Posterior vena cava (tissue), 2 donors: ENCODE measurements at regions not wholly inside any gene's neighbourhood (a gene's known extent, or its start where the extent isn't known, plus 50 kb on each side); places are given as distances from the start of the nearest gene placed in this dataset.

Source experiments
- DNase-seq: peaks from one replicate; pipeline ENCODE4 v3.0.0-alpha.2; 2020; ENCODE audit warnings: low spot score
- intact Hi-C, 2 donors: fragments of 100-400 bp; cut with DNase I; formaldehyde crosslinking; loops; one replicate each; pipeline versions ENCODE4 v1.14.1 to v1.14.2; 2022 to 2023
- donor health status: DM: yes; HTN: yes; CAD: no.
- donor health status: DM: yes; HTN: yes; CAD: no.

- intact Hi-C loops, result loop anchor here in 1 of 2 donors (5.0 kb wide), 1 partner anchor 1293 kb away; no protein-coding TSS in a partner anchor
- DNase-seq, result no peak
Observed at GRCh38 chr6:164184410-164184809, 769.9 kb downstream of the QKI start.

GRCh38 chr6:164183556-164184123, 769.1 kb downstream of the QKI start:
- DNase-seq, result no peak
- intact Hi-C loops, result loop anchor here in 1 of 2 donors (5.0 kb wide), 1 partner anchor 1294 kb away; no protein-coding TSS in a partner anchor

GRCh38 chr6:164178679-164179332, 764.3 kb downstream of the QKI start:
- no peak for DNase-seq
- intact Hi-C loops, result no loop called here

GRCh38 chr6:164169355-164169754, 754.8 kb downstream of the QKI start:
- intact Hi-C loops, result no loop called here

GRCh38 chr6:164168595-164168994, 754.1 kb downstream of the QKI start:
- intact Hi-C loops, result no loop called here

More at GRCh38 chr6:164169355-164169754, 754.8 kb downstream of the QKI start:
- no peak for DNase-seq

GRCh38 chr6:164167873-164168405, 753.4 kb downstream of the QKI start:
- no peak for DNase-seq
- intact Hi-C loops, result no loop called here

More at GRCh38 chr6:164168595-164168994, 754.1 kb downstream of the QKI start:
- DNase-seq, result no peak

- intact Hi-C loops, result no loop called here
- no peak for DNase-seq
Observed at GRCh38 chr6:164166996-164167395, 752.5 kb downstream of the QKI start.

GRCh38 chr6:164166515-164166914, 752.0 kb downstream of the QKI start:
- intact Hi-C loops, result no loop called here
- DNase-seq, result no peak

- no peak for DNase-seq
- intact Hi-C loops, result no loop called here
Observed at GRCh38 chr6:164164876-164165275, 750.4 kb downstream of the QKI start.

GRCh38 chr6:164163239-164163638, 748.7 kb downstream of the QKI start:
- intact Hi-C loops, result no loop called here
- no peak for DNase-seq

GRCh38 chr6:164159061-164159460, 744.5 kb downstream of the QKI start:
- intact Hi-C loops, result no loop called here
- no peak for DNase-seq

GRCh38 chr6:164154588-164154987, 740.1 kb downstream of the QKI start:
- intact Hi-C loops, result no loop called here
- DNase-seq, result no peak

GRCh38 chr6:164152611-164153010, 738.1 kb downstream of the QKI start:
- intact Hi-C loops, result no loop called here
- no peak for DNase-seq

GRCh38 chr6:164151161-164152120, 736.9 kb downstream of the QKI start:
- intact Hi-C loops, result no loop called here
- no peak for DNase-seq

- intact Hi-C loops, result no loop called here
- no peak for DNase-seq
Observed at GRCh38 chr6:164150232-164150631, 735.7 kb downstream of the QKI start.

- DNase-seq, result no peak
- intact Hi-C loops, result loop anchor here in 1 of 2 donors (5.0 kb wide), 1 partner anchor 69 kb away; no protein-coding TSS in a partner anchor
Observed at GRCh38 chr6:164148788-164149187, 734.3 kb downstream of the QKI start.

GRCh38 chr6:164144316-164144715, 729.8 kb downstream of the QKI start:
- no peak for DNase-seq
- intact Hi-C loops, result no loop called here

GRCh38 chr6:164142322-164142721, 727.8 kb downstream of the QKI start:
- intact Hi-C loops, result no loop called here
- no peak for DNase-seq

GRCh38 chr6:164135511-164136132, 721.1 kb downstream of the QKI start:
- intact Hi-C loops, result no loop called here
- no peak for DNase-seq
